ENCODE measurements at regions not wholly inside any gene's neighbourhood (a gene's known extent, or its start where the extent isn't known, plus 50 kb on each side); places are given as distances from the start of the nearest gene placed in this dataset.
"Not testable (repeated sequence)": the region's sequence is repeated elsewhere in the genome, so short reads cannot be mapped to it uniquely, and the experiment has no call there.

- DNase-seq: no peak
- H3K4me1 Mint-ChIP-seq: peaks cover 0 to 2% (median 0%) of the 10 kb centered on the region in 4 donors
- H3K36me3 Mint-ChIP-seq: no peaks in the 10 kb centered on the region
- peaks cover 1 to 38% (median 14%) of the 10 kb centered on the region in 5 donors for H3K27me3 Mint-ChIP-seq
- H3K27ac Mint-ChIP-seq: no peak overlapping the region
- POLR2A ChIA-PET: no interaction called here
- peaks cover 0 to 8% (median 2%) of the 10 kb centered on the region in 9 donors for H3K9me3 Mint-ChIP-seq
- ATAC-seq: no peak
- no peak overlapping the region for H3K4me3 Mint-ChIP-seq
These were observed 146.1 kb downstream of the SHOX start for GRCh38 chrX:776529-777230.

GRCh38 chrX:776061-776460 lies 145.5 kb downstream of the SHOX start:
- Mint-ChIP-seq H3K27ac (peak overlapping the region in 1 of 10 donors; percentile 35), H3K4me3 (no peak overlapping the region), H3K36me3 (no peaks in the 10 kb centered on the region), H3K4me1 (peaks cover 0 to 2% (median 0%) of the 10 kb centered on the region in 4 donors), H3K9me3 (peaks cover 0 to 8% (median 0%) of the 10 kb centered on the region in 9 donors), H3K27me3 (peaks cover 2 to 44% (median 15%) of the 10 kb centered on the region in 5 donors)
- ATAC-seq (no peak), DNase-seq (no peak)
- POLR2A ChIA-PET: no interaction called here

GRCh38 chrX:774536-774935 lies 143.9 kb downstream of the SHOX start:
- ATAC-seq: no peak
- peaks cover 0 to 5% (median 0%) of the 10 kb centered on the region in 3 donors for H3K36me3 Mint-ChIP-seq
- H3K4me3 Mint-ChIP-seq: no peak overlapping the region
- peaks cover 0 to 12% (median 0%) of the 10 kb centered on the region in 9 donors for H3K9me3 Mint-ChIP-seq
- peaks cover 2 to 43% (median 17%) of the 10 kb centered on the region in 5 donors for H3K27me3 Mint-ChIP-seq
- POLR2A ChIA-PET: no interaction called here
- peaks cover 0 to 2% (median 0%) of the 10 kb centered on the region in 4 donors for H3K4me1 Mint-ChIP-seq
- peak in 1 of 10 donors; percentile 7 for DNase-seq
- H3K27ac Mint-ChIP-seq: no peak overlapping the region

- Mint-ChIP-seq H3K27me3 (peaks cover 2 to 39% (median 14%) of the 10 kb centered on the region in 5 donors), H3K4me3 (no peak overlapping the region), H3K9me3 (peaks cover 0 to 12% (median 0%) of the 10 kb centered on the region in 9 donors), H3K4me1 (peaks cover 0 to 2% (median 0%) of the 10 kb centered on the region in 4 donors), H3K27ac (no peak overlapping the region), H3K36me3 (peaks cover 0 to 5% (median 0%) of the 10 kb centered on the region in 3 donors)
- DNase-seq (peak in 1 of 10 donors; percentile 10), ATAC-seq (no peak)
- POLR2A ChIA-PET: no interaction called here
These were observed 142.9 kb downstream of the SHOX start for GRCh38 chrX:773292-774025.

GRCh38 chrX:771536-771935 lies 140.9 kb downstream of the SHOX start:
- Mint-ChIP-seq H3K27me3 (peaks cover 2 to 39% (median 18%) of the 10 kb centered on the region in 5 donors), H3K4me1 (peaks cover 0 to 4% (median 0%) of the 10 kb centered on the region in 4 donors), H3K9me3 (peaks cover 0 to 12% (median 0%) of the 10 kb centered on the region in 9 donors), H3K36me3 (peaks cover 0 to 5% (median 0%) of the 10 kb centered on the region in 3 donors), H3K4me3 (no peak overlapping the region), H3K27ac (no peak overlapping the region)
- ATAC-seq (no peak), DNase-seq (peak in 1 of 10 donors; percentile 10)
- POLR2A ChIA-PET: no interaction called here

- peak overlapping the region in 1 of 10 donors; percentile 80 for H3K27ac Mint-ChIP-seq
- peak in 1 of 10 donors; percentile 1 for DNase-seq
- H3K4me1 Mint-ChIP-seq: peaks cover 0 to 2% (median 0%) of the 10 kb centered on the region in 4 donors
- H3K9me3 Mint-ChIP-seq: peaks cover 0 to 8% (median 0%) of the 10 kb centered on the region in 9 donors
- H3K4me3 Mint-ChIP-seq: no peak overlapping the region
- H3K36me3 Mint-ChIP-seq: peaks cover 0 to 5% (median 0%) of the 10 kb centered on the region in 3 donors
- no peak for ATAC-seq
- POLR2A ChIA-PET: no interaction called here
- peaks cover 0 to 39% (median 14%) of the 10 kb centered on the region in 5 donors for H3K27me3 Mint-ChIP-seq
These were observed 139.2 kb downstream of the SHOX start for GRCh38 chrX:769796-770195.

GRCh38 chrX:768596-768995 lies 138.0 kb downstream of the SHOX start:
- Mint-ChIP-seq H3K36me3 (peaks cover 0 to 5% (median 0%) of the 10 kb centered on the region in 3 donors), H3K4me1 (peaks cover 0 to 2% (median 0%) of the 10 kb centered on the region in 4 donors), H3K27ac (no peak overlapping the region), H3K4me3 (no peak overlapping the region), H3K9me3 (peaks cover 0 to 8% (median 0%) of the 10 kb centered on the region in 9 donors), H3K27me3 (peaks cover 0 to 38% (median 14%) of the 10 kb centered on the region in 5 donors)
- POLR2A ChIA-PET: no interaction called here
- no peak for ATAC-seq
- peak in 1 of 10 donors; percentile 6 for DNase-seq

- ATAC-seq (no peak), DNase-seq (no peak)
- no peak overlapping the region for H3K27ac Mint-ChIP-seq
- H3K9me3 Mint-ChIP-seq: peaks cover 0 to 16% (median 7%) of the 10 kb centered on the region in 9 donors
- POLR2A ChIA-PET: no interaction called here
- peaks cover 4 to 54% (median 29%) of the 10 kb centered on the region in 5 donors for H3K27me3 Mint-ChIP-seq
- peaks cover 0 to 1% (median 0%) of the 10 kb centered on the region in 4 donors for H3K4me1 Mint-ChIP-seq
- no peak overlapping the region for H3K4me3 Mint-ChIP-seq
- H3K36me3 Mint-ChIP-seq: peaks cover 0 to 7% (median 0%) of the 10 kb centered on the region in 3 donors
These were observed 128.3 kb downstream of the SHOX start for GRCh38 chrX:758917-759316.

GRCh38 chrX:750812-751211 lies 120.2 kb downstream of the SHOX start:
- peaks cover 0 to 11% (median 5%) of the 10 kb centered on the region in 9 donors for H3K9me3 Mint-ChIP-seq
- no peak for DNase-seq
- no peak overlapping the region for H3K27ac Mint-ChIP-seq
- POLR2A ChIA-PET: no interaction called here
- H3K27me3 Mint-ChIP-seq: peaks cover 0 to 9% (median 5%) of the 10 kb centered on the region in 5 donors
- no peaks in the 10 kb centered on the region for H3K36me3 Mint-ChIP-seq
- no peak for ATAC-seq
- H3K4me3 Mint-ChIP-seq: no peak overlapping the region
- no peaks in the 10 kb centered on the region for H3K4me1 Mint-ChIP-seq

- ATAC-seq (no peak), DNase-seq (peak in 2 of 10 donors; percentile 16 to 25)
- Mint-ChIP-seq H3K4me3 (no peak overlapping the region), H3K27me3 (peaks cover 0 to 14% (median 8%) of the 10 kb centered on the region in 5 donors), H3K4me1 (no peaks in the 10 kb centered on the region), H3K36me3 (no peaks in the 10 kb centered on the region), H3K27ac (no peak overlapping the region), H3K9me3 (peaks cover 0 to 11% (median 5%) of the 10 kb centered on the region in 9 donors)
- POLR2A ChIA-PET: no interaction called here
These were observed 119.7 kb downstream of the SHOX start for GRCh38 chrX:750263-750662.

GRCh38 chrX:747176-747575 lies 116.6 kb downstream of the SHOX start:
- peaks cover 0 to 28% (median 17%) of the 10 kb centered on the region in 9 donors for H3K9me3 Mint-ChIP-seq
- peaks cover 0 to 13% (median 4%) of the 10 kb centered on the region in 3 donors for H3K36me3 Mint-ChIP-seq
- peaks cover 0 to 4% (median 0%) of the 10 kb centered on the region in 4 donors for H3K4me1 Mint-ChIP-seq
- ATAC-seq (no peak), DNase-seq (no peak)
- no peak overlapping the region for H3K27ac Mint-ChIP-seq
- POLR2A ChIA-PET: no interaction called here
- H3K4me3 Mint-ChIP-seq: no peak overlapping the region
- peaks cover 0 to 33% (median 18%) of the 10 kb centered on the region in 5 donors for H3K27me3 Mint-ChIP-seq

- Mint-ChIP-seq H3K27me3 (peaks cover 0 to 20% (median 12%) of the 10 kb centered on the region in 5 donors), H3K36me3 (peaks cover 0 to 24% (median 4%) of the 10 kb centered on the region in 3 donors), H3K9me3 (peaks cover 0 to 35% (median 25%) of the 10 kb centered on the region in 9 donors), H3K4me1 (peaks cover 0 to 4% (median 0%) of the 10 kb centered on the region in 4 donors), H3K4me3 (no peak overlapping the region), H3K27ac (no peak overlapping the region)
- DNase-seq (no peak), ATAC-seq (no peak)
- POLR2A ChIA-PET: no interaction called here
These were observed 109.0 kb downstream of the SHOX start for GRCh38 chrX:739611-740010.

GRCh38 chrX:737021-737420 lies 106.4 kb downstream of the SHOX start:
- H3K4me1 Mint-ChIP-seq, H3K36me3 Mint-ChIP-seq, POLR2A ChIA-PET, H3K4me3 Mint-ChIP-seq, DNase-seq, H3K27ac Mint-ChIP-seq, ATAC-seq: not testable (repeated sequence)
- Mint-ChIP-seq H3K9me3 (peaks cover 0 to 20% (median 8%) of the 10 kb centered on the region in 9 donors), H3K27me3 (peaks cover 0 to 15% (median 4%) of the 10 kb centered on the region in 5 donors)
